ENCODE measurements at regions not wholly inside any gene's neighbourhood (a gene's known extent, or its start where the extent isn't known, plus 50 kb on each side); places are given as distances from the start of the nearest gene placed in this dataset.

DNA sequence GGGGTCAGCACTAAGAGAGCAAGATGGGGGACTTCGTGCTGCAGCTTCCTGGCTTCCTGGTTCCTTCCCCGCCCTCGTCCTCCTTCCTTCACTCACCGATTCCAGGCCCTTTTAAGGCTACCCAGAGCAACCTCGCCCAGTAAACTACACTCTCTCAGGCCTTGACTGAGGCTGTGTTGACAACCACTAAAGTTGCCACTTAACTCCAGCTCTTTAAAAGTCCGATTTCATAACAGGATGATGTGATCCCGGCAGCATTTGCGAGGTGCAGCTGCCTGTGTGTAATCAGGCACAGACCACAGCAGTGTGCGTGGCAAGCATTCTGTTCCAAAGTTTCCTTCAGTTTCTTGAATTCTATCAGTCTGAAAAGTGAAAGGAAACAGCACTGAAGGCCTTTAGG, 110.6 kb downstream of the RAB11FIP2 start:
- Histone ChIP-seq H3K27ac (ENCODE audit: low read depth, low read length, poor library complexity, severe bottlenecking) (no peak overlapping the region), H3K4me2 (ENCODE audit: low read length) (no peak overlapping the region), H3K79me2 (ENCODE audit: insufficient read depth, low read depth, low read length) (no peaks in the 10 kb centered on the region), H3K4me1 (ENCODE audit: insufficient read depth, low read length, poor library complexity, severe bottlenecking) (no peaks in the 10 kb centered on the region), H2AFZ (ENCODE audit: low read length) (no peak overlapping the region), H3K9me3 (ENCODE audit: low read length) (no peaks in the 10 kb centered on the region), H3K36me3 (ENCODE audit: insufficient read depth, low read length) (no peaks in the 10 kb centered on the region), H3K4me3 (ENCODE audit: low read depth, low read length, poor library complexity, severe bottlenecking) (no peak overlapping the region), H3K9me2 (ENCODE audit: insufficient read depth, low read length) (no peaks in the 10 kb centered on the region), H4K20me1 (ENCODE audit: insufficient read depth, low read length) (no peaks in the 10 kb centered on the region)
- ChIA-PET POLR2A (interaction anchor here (1.0 kb wide), 1 partner anchor 10 kb away, joined by 4 read pairs; no protein-coding TSS in a partner anchor), CTCF (ENCODE audit: unreplicated experiment) (no interaction called here)
- no TSS peak for BruUV-seq (replicated peaks)
- intact Hi-C loops (cut with micrococcal nuclease; ENCODE audit: unreplicated experiment): no loop called here
- TF ChIP-seq EZH2phosphoT487 (IDR thresholded peaks at IDR 0.05; ENCODE audit: borderline replicate concordance, low read depth, low read length): no peak
- TF ChIP-seq, protein P1, sequence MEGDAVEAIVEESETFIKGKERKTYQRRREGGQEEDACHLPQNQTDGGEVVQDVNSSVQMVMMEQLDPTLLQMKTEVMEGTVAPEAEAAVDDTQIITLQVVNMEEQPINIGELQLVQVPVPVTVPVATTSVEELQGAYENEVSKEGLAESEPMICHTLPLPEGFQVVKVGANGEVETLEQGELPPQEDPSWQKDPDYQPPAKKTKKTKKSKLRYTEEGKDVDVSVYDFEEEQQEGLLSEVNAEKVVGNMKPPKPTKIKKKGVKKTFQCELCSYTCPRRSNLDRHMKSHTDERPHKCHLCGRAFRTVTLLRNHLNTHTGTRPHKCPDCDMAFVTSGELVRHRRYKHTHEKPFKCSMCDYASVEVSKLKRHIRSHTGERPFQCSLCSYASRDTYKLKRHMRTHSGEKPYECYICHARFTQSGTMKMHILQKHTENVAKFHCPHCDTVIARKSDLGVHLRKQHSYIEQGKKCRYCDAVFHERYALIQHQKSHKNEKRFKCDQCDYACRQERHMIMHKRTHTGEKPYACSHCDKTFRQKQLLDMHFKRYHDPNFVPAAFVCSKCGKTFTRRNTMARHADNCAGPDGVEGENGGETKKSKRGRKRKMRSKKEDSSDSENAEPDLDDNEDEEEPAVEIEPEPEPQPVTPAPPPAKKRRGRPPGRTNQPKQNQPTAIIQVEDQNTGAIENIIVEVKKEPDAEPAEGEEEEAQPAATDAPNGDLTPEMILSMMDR (conservative IDR thresholded peaks at IDR 0.05; ENCODE audit: low read length): no peak
- DNase-seq (ENCODE audit: low spot score): no peak

DNA sequence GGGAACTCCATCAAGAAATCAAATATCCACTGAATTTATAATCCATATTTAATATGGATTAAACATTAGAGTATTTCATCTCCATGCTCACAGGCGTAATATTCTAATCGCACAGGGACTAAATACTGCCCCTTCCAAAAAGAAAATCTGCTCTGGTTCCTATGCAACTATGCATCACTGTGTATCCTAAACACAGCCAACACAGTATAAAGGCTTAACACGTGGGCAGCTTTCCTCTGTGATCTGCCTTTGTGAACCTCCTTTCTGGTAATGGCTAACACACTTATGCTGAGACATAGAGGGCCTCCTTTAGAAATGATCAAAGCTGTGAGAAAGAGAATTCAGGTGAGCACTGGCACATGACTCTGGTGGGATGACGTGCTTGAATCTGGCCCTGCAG, 110.2 kb downstream of the RAB11FIP2 start:
- Histone ChIP-seq H4K20me1 (ENCODE audit: insufficient read depth, low read length) (no peaks in the 10 kb centered on the region), H2AFZ (ENCODE audit: low read length) (no peak overlapping the region), H3K4me2 (ENCODE audit: low read length) (no peak overlapping the region), H3K4me1 (ENCODE audit: insufficient read depth, low read length, poor library complexity, severe bottlenecking) (no peaks in the 10 kb centered on the region), H3K9me3 (ENCODE audit: low read length) (no peaks in the 10 kb centered on the region), H3K36me3 (ENCODE audit: insufficient read depth, low read length) (no peaks in the 10 kb centered on the region), H3K4me3 (ENCODE audit: low read depth, low read length, poor library complexity, severe bottlenecking) (no peak overlapping the region), H3K27ac (ENCODE audit: low read depth, low read length, poor library complexity, severe bottlenecking) (no peak overlapping the region), H3K9me2 (ENCODE audit: insufficient read depth, low read length) (no peaks in the 10 kb centered on the region), H3K79me2 (ENCODE audit: insufficient read depth, low read depth, low read length) (no peaks in the 10 kb centered on the region)
- TF ChIP-seq, protein P1 (conservative IDR thresholded peaks at IDR 0.05; ENCODE audit: low read length): no peak
- TF ChIP-seq EZH2phosphoT487 (IDR thresholded peaks at IDR 0.05; ENCODE audit: borderline replicate concordance, low read depth, low read length): no peak
- CTCF ChIA-PET (ENCODE audit: unreplicated experiment): no interaction called here
- no TSS peak for BruUV-seq (replicated peaks)
- intact Hi-C loops (cut with micrococcal nuclease; ENCODE audit: unreplicated experiment): no loop called here
- POLR2A ChIA-PET: no interaction called here
- no peak for DNase-seq (ENCODE audit: low spot score)

DNA sequence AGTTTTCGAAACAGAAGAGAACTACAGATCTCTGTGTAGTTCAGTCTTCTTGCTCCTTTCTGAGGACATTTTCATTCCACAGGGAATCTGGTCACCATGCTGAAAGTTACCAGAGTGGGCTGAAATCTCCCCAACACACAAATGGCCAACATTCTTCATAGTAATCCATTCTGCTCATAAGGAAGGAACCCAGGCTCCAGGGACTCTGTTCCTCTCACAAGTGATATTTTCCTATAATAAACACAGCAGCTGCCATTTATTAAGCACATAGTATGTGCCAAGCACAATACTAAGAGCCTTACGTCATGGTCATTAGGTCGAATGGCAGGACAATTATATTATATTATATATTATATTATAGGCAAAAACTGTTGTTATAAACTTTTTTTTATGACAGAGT, 109.8 kb downstream of the RAB11FIP2 start:
- H3K79me2 ChIP-seq (ENCODE audit: insufficient read depth, low read depth, low read length): no peaks in the 10 kb centered on the region
- no peaks in the 10 kb centered on the region for H3K9me2 ChIP-seq (ENCODE audit: insufficient read depth, low read length)
- TF ChIP-seq, protein P1 (conservative IDR thresholded peaks at IDR 0.05; ENCODE audit: low read length): no peak
- TF ChIP-seq EZH2phosphoT487 (IDR thresholded peaks at IDR 0.05; ENCODE audit: borderline replicate concordance, low read depth, low read length): no peak
- H3K36me3 ChIP-seq (ENCODE audit: insufficient read depth, low read length): no peaks in the 10 kb centered on the region
- H3K4me3 ChIP-seq (ENCODE audit: low read depth, low read length, poor library complexity, severe bottlenecking): no peak overlapping the region
- ChIA-PET POLR2A (no interaction called here), CTCF (ENCODE audit: unreplicated experiment) (no interaction called here)
- intact Hi-C loops (cut with micrococcal nuclease; ENCODE audit: unreplicated experiment): no loop called here
- no peak overlapping the region for H3K4me2 ChIP-seq (ENCODE audit: low read length)
- no peak overlapping the region for H2AFZ ChIP-seq (ENCODE audit: low read length)
- H3K27ac ChIP-seq (ENCODE audit: low read depth, low read length, poor library complexity, severe bottlenecking): no peak overlapping the region
- no peaks in the 10 kb centered on the region for H3K4me1 ChIP-seq (ENCODE audit: insufficient read depth, low read length, poor library complexity, severe bottlenecking)
- no peak for DNase-seq (ENCODE audit: low spot score)
- H3K9me3 ChIP-seq (ENCODE audit: low read length): no peaks in the 10 kb centered on the region
- H4K20me1 ChIP-seq (ENCODE audit: insufficient read depth, low read length): no peaks in the 10 kb centered on the region
- no TSS peak for BruUV-seq (replicated peaks)
